ENCODE measurements at regions not wholly inside any gene's neighbourhood (a gene's known extent, or its start where the extent isn't known, plus 50 kb on each side); places are given as distances from the start of the nearest gene placed in this dataset.

DNA sequence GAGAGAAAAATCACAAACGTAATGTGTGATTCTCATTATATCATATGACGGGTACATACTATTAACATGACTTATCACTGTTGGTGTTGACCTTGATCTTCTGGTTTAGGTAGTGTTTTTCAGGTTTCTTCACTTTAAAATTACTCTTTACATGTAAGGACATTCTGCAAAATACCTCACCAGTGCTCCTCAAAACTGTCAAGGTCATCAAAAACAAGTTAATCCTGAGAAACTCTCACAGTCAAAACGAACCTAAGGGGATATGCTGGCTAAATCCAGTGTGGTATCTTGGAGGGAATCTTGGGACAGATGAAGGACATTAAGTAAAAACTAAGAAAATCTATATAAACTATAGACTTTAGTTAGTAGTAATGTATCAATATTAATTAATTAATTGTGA lies 499.8 kb downstream of the IRS1 start:
- no peaks in the 10 kb centered on the region for H3K79me1 ChIP-seq (ENCODE audit: insufficient read depth, low read depth, low read length, poor library complexity, severe bottlenecking)
- H2AK5ac ChIP-seq (ENCODE audit: insufficient read length, low read length) = no peak overlapping the region
- no peak overlapping the region for H3K14ac ChIP-seq (ENCODE audit: insufficient read depth, low read length)
- Mint-ChIP-seq H3K4me3 (no peak overlapping the region), H3K27ac (no peak overlapping the region), H3K4me1 (no peaks in the 10 kb centered on the region), H3K27me3 (ENCODE audit: low read depth) (no peaks in the 10 kb centered on the region), H3K9me3 (no peaks in the 10 kb centered on the region), H3K36me3 (ENCODE audit: insufficient read depth in 1 of 3, low read depth in 3 of 3) (no peaks in the 10 kb centered on the region)
- no peak overlapping the region for H2BK15ac ChIP-seq (ENCODE audit: low read depth, low read length)
- TF ChIP-seq, protein P1, sequence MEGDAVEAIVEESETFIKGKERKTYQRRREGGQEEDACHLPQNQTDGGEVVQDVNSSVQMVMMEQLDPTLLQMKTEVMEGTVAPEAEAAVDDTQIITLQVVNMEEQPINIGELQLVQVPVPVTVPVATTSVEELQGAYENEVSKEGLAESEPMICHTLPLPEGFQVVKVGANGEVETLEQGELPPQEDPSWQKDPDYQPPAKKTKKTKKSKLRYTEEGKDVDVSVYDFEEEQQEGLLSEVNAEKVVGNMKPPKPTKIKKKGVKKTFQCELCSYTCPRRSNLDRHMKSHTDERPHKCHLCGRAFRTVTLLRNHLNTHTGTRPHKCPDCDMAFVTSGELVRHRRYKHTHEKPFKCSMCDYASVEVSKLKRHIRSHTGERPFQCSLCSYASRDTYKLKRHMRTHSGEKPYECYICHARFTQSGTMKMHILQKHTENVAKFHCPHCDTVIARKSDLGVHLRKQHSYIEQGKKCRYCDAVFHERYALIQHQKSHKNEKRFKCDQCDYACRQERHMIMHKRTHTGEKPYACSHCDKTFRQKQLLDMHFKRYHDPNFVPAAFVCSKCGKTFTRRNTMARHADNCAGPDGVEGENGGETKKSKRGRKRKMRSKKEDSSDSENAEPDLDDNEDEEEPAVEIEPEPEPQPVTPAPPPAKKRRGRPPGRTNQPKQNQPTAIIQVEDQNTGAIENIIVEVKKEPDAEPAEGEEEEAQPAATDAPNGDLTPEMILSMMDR (conservative IDR thresholded peaks at IDR 0.05) = no peak
- no peak overlapping the region for H4K91ac ChIP-seq (ENCODE audit: insufficient read length, low read depth, low read length)
- H4K8ac ChIP-seq (replicated peaks; ENCODE audit: insufficient read length, low read depth, low read length) = no peak overlapping the region
- H3K56ac ChIP-seq (ENCODE audit: insufficient read length, low read depth, low read length) = no peak overlapping the region
- no peak overlapping the region for H3K9ac ChIP-seq (ENCODE audit: extremely low read depth, insufficient read length, low read length)
- no peak overlapping the region for H3K27ac ChIP-seq (ENCODE audit: insufficient read length, low read depth, low read length)
- no peak overlapping the region for H3T11ph ChIP-seq (ENCODE audit: low read length)
- no peak overlapping the region for H2BK5ac ChIP-seq (ENCODE audit: insufficient read length, low read length)
- no peaks in the 10 kb centered on the region for H3K23me2 ChIP-seq (ENCODE audit: insufficient read length, low read depth, low read length, poor library complexity, severe bottlenecking)
- H3K27me3 ChIP-seq (ENCODE audit: insufficient read depth, low read length) = no peaks in the 10 kb centered on the region
- no peaks in the 10 kb centered on the region for H3K9me3 ChIP-seq (ENCODE audit: control insufficient read depth, low read depth, low read length)
- no peak overlapping the region for H2BK20ac ChIP-seq (ENCODE audit: low read depth, low read length, poor library complexity, severe bottlenecking)
- no peak overlapping the region for H2BK120ac ChIP-seq (ENCODE audit: low read depth, low read length, poor library complexity, severe bottlenecking)
- peaks cover 2% of the 10 kb centered on the region; the same call in 1 of the 2 replicates for H3K79me2 ChIP-seq (ENCODE audit: insufficient read depth, low read length)
- WGBS (ENCODE audit: extremely low coverage, insufficient read length, low lambda C conversion rate) = no CpG with 5 or more reads among the region's 3 CpGs
- no peak overlapping the region for H3K4me2 ChIP-seq (ENCODE audit: insufficient read depth, insufficient read length, low read length)
- H2BK12ac ChIP-seq (ENCODE audit: insufficient read length, low read depth, low read length) = no peak overlapping the region
- no peaks in the 10 kb centered on the region for H4K20me1 ChIP-seq (ENCODE audit: control insufficient read depth, insufficient read depth, insufficient read length)
- no peak overlapping the region for H3K4ac ChIP-seq (ENCODE audit: low read depth, low read length)
- DNase-seq = no peak
- H3K4me1 ChIP-seq (ENCODE audit: insufficient read depth, low read length) = no peaks in the 10 kb centered on the region
- H3K18ac ChIP-seq (ENCODE audit: insufficient read length, low read depth, low read length) = no peak overlapping the region
- no peak overlapping the region for H4K5ac ChIP-seq (ENCODE audit: insufficient read length, low read depth, low read length)
- H2AFZ ChIP-seq (ENCODE audit: low read length) = no peak overlapping the region
- H3K23ac ChIP-seq (ENCODE audit: insufficient read length, low read depth, low read length) = no peak overlapping the region

Data from H9 (cell line).